GM21786 (cell line): ENCODE measurements at regions not wholly inside any gene's neighbourhood (a gene's known extent, or its start where the extent isn't known, plus 50 kb on each side); places are given as distances from the start of the nearest gene placed in this dataset.
A peak's percentile ranks its signal among the peaks of the same experiment; 100 is the strongest.
"Not testable (repeated sequence)": the region's sequence is repeated elsewhere in the genome, so short reads cannot be mapped to it uniquely, and the experiment has no call there.

Experiments used
- ATAC-seq: cut with Tn5 transposase; IDR thresholded peaks from one replicate; pipeline ENCODE4 v1.9.1; 2021; ENCODE audit not compliant: unreplicated experiment

DNA sequence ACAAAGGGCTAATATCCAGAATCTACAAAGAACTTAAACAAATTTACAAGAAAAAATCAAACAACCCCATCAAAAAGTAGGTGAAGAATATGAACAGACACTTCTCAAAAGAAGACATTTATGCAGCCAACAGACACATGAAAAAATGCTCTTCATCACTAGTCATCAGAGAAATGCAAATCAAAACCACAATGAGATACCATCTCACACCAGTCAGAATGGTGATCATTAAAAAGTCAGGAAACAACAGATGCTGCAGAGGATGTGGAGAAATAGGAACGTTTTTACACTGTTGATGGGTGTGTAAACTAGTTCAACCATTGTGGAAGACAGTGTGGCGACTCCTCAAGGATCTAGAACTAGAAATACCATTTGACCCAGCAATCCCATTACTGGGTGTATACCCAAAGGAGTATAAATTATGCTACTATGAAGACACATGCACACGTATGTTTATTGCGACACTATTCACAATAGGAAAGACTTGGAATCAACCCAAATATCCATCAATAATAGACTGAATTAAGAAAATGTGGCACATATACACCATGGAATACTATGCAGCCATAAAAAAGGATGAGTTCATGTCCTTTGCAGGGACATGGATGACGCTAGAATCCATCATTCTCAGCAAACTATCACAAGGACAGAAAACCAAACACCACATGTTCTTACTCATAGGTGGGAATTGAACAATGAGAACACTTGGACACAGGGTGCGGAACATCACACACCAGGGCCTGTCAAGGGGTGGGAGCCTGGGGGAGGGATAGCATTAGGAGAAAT is 241.5 kb downstream of the KCNRG start:
- ATAC-seq: not testable (repeated sequence)

- ATAC-seq: no peak
These were observed 242.4 kb downstream of the KCNRG start for GRCh38 chr13:50257646-50258045.

DNA sequence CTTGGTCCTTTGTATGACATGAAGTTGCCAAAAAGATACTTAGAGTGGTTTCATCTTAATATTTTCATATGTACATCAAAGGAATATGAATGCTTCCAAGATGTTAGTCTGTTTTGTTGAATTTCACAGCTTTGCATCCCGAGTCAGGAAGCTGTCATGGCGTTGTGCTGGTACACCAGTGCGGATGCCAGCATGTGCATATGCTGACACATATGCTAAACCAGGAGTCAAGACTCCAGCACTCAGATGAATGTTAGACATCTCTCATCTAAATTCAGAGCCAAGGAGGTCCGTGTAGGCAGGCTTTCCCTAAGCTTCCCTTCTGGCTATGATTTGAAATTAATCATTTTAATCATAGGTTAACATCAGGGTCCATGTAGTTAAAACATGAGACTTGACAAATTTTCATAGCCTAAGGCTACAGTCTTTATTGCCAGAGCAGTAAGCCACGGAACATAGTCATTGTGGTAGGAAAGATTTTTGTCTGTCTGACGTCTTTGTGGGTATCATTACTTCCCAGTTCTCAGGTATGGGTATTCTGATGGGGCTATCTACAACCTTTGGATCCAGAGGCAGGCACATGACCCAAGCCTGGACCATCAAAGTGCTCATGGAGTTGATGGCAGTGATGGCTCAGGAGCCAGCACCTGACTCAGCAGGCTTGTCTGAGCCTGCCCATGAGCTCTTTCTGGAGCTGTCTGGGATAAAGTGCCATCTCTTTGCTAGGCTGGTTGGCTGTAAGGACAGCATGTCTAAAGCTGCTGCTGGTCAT is 246.1 kb downstream of the KCNRG start:
- no peak for ATAC-seq

DNA sequence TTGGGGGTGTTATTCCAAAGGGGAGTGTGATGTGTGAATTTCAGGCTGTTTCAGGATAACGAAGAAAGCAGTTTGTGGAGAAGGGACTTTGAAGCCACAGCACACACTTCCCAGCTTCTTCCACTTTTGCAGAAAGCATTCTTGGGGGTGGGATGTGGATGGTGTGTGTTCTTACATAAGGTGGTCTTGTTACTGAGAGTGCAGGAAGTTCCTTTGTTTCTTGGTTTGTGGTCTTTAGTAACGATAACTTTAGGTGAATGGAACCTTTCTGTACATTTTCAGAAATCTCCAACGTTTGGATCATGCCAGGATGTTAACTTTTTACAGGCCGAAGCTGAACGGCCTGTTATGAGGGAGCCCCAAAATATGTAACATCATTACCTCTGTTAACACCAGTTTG is 251.8 kb downstream of the KCNRG start:
- no peak for ATAC-seq

GRCh38 chr13:50267917-50268316 is 252.7 kb downstream of the KCNRG start:
- no peak for ATAC-seq

DNA sequence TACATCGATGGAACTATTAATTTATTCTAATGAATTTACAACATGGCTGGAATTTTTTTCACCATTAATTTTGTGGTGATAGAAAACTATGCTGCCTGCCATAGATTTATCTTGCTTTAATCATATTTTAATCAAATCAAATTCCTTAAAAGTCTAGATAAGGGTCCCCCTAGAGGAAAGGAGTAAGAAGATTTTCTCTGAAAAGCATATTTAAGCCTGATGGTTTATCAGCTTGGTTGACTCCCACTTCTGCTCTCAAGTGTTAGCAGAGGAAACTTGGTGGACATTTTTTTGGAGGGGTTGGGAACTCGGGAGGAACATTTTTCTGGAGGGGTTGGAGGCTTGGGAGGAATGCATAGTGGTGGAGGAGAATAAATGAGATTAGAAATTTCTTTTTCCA is 253.3 kb downstream of the KCNRG start:
- ATAC-seq: no peak

- ATAC-seq: no peak
These were observed 258.9 kb downstream of the KCNRG start for GRCh38 chr13:50274181-50274580.

- ATAC-seq: no peak
These were observed 260.3 kb downstream of the KCNRG start for GRCh38 chr13:50275392-50276063.

DNA sequence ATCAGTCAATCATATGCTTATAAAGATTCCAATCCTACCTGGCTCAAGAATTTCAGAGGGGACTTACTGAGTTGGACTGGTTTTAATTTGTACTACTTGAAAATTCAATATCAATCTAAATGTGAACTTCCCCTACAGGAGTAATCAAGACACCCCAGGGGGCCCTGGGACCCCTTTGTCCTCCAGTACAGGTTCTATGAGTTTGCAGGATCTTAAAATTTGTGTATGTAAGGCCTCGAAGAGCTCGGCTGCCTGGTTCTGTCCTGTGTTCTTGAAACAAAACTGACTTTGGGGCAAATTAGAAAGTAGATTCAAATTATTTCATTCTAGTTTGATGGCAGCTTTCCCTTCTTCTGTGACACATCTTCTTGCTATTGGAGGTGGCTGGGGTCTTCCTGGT is 261.3 kb downstream of the KCNRG start:
- no peak for ATAC-seq

- ATAC-seq: no peak
These were observed 261.9 kb downstream of the KCNRG start for GRCh38 chr13:50277127-50277526.

DNA sequence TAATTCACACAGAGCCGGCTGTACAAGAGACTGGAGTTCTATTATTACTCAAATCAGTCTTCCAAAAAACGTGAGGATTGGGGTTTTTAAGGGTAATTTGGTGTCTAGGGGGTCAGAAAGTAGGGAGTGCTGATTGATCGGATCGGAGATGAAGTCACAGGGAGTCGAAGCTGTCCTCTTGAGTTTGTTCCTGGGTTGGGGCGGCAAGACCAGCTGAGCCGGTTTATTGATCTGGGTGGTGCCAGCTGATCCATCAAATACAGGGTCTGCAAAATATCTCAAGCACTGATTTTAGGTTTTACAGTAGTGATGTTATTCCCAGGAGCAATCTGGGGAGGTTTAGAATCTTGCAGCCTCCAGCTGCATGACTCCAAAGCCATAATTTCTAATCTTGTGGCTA is 262.7 kb downstream of the KCNRG start:
- no peak for ATAC-seq

GRCh38 chr13:50280441-50280937 is 265.2 kb downstream of the KCNRG start:
- ATAC-seq: no peak

- no peak for ATAC-seq
These were observed 266.8 kb downstream of the KCNRG start for GRCh38 chr13:50282016-50282415.

- no peak for ATAC-seq
These were observed 267.8 kb downstream of the KCNRG start for GRCh38 chr13:50283017-50283416.

GRCh38 chr13:50284540-50284939 is 269.3 kb downstream of the KCNRG start:
- ATAC-seq: peak; percentile 75

- no peak for ATAC-seq
These were observed 270.0 kb downstream of the KCNRG start for GRCh38 chr13:50285283-50285682.

GRCh38 chr13:50286324-50286723 is 271.1 kb downstream of the KCNRG start:
- no peak for ATAC-seq

- no peak for ATAC-seq
These were observed 274.9 kb downstream of the KCNRG start for GRCh38 chr13:50290186-50290585.

DNA sequence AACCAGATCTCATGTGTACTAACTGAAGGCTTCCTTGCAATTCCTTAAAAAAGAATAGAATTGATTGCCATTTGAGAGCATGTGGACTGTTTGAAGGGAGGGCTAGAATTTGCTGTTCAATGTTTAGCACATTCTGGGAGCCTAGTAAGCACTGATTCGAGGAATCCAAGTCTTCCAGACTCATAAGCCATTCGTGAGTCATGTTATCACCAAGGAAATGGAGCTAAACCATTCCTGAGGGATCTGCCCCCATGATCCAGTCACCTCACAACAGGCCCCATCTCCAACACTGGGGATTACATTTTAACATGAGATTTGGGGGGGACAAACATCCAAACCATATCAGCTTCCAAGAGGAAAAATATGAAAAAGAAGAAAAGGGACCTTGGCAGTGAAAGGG is 276.4 kb downstream of the KCNRG start:
- no peak for ATAC-seq

- no peak for ATAC-seq
These were observed 276.8 kb downstream of the KCNRG start for GRCh38 chr13:50292081-50292480.

DNA sequence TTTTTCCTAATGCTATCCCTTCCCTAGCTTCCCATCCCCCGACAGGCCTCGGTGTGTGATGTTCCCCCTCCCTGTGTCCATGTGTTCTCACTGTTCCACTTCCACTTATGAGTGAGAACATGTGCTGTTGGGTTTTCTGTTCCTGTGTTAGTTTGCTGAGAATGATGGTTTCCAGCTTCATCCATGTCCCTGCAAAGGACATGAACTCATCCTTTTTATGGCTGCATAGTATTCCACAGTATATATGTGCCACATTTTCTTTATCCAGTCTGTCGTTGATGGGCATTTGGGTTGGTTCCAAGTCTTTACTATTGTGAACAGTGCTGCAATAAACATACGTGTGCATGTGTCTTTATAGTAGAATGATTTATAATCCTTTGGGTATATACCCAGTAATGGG is 279.2 kb downstream of the KCNRG start:
- not testable (repeated sequence) for ATAC-seq
